Parathyroid adenoma (tissue), 2 donors: ENCODE measurements at regions not wholly inside any gene's neighbourhood (a gene's known extent, or its start where the extent isn't known, plus 50 kb on each side); places are given as distances from the start of the nearest gene placed in this dataset.

Experiments used
- H2AFZ ChIP-seq: fragments of 300-600 bp; sonication (generic); one replicate; pipeline ENCODE4 v1.7.0; 2017; ENCODE audit warnings: antibody characterized with exemption, mild to moderate bottlenecking
- H3K27ac ChIP-seq: fragments of 300-600 bp; sonication (generic); one replicate; pipeline ENCODE4 v1.7.0; 2017
- H3K27me3 ChIP-seq: fragments of 300-600 bp; sonication (generic); one replicate; pipeline ENCODE4 v1.7.0; 2017; ENCODE audit warnings: low read length; ENCODE audit not compliant: control insufficient read depth, insufficient read depth
- H3K36me3 ChIP-seq: fragments of 300-600 bp; sonication (generic); one replicate; pipeline ENCODE4 v1.7.0; 2017; ENCODE audit warnings: low read length; ENCODE audit not compliant: control insufficient read depth, insufficient read depth
- H3K4me1 ChIP-seq: fragments of 300-600 bp; sonication (generic); one replicate; pipeline ENCODE4 v1.7.0; 2017; ENCODE audit warnings: control low read depth
- H3K4me2 ChIP-seq: fragments of 300-600 bp; sonication (generic); one replicate; pipeline ENCODE4 v1.7.0; 2017; ENCODE audit warnings: low read length
- H3K4me3 ChIP-seq: fragments of 300-600 bp; sonication (generic); one replicate; pipeline ENCODE4 v1.7.0; 2017; ENCODE audit warnings: low read depth, low read length
- H3K79me2 ChIP-seq: fragments of 300-600 bp; sonication (generic); one replicate; pipeline ENCODE4 v1.7.0; 2017; ENCODE audit warnings: control low read depth
- H3K9ac ChIP-seq: fragments of 300-600 bp; sonication (generic); one replicate; pipeline ENCODE4 v1.7.0; 2017; ENCODE audit warnings: mild to moderate bottlenecking
- H3K9me3 ChIP-seq: fragments of 300-600 bp; sonication (generic); one replicate; pipeline ENCODE4 v1.7.0; 2017; ENCODE audit warnings: low read length; ENCODE audit not compliant: control insufficient read depth
- CTCF ChIP-seq: fragments of 300-600 bp; sonication (generic); IDR thresholded peaks from one replicate; pipeline ENCODE4 v1.7.0; 2017; ENCODE audit warnings: antibody characterized with exemption, mild to moderate bottlenecking
- donor health status: primary hyperparathyroidism.

DNA sequence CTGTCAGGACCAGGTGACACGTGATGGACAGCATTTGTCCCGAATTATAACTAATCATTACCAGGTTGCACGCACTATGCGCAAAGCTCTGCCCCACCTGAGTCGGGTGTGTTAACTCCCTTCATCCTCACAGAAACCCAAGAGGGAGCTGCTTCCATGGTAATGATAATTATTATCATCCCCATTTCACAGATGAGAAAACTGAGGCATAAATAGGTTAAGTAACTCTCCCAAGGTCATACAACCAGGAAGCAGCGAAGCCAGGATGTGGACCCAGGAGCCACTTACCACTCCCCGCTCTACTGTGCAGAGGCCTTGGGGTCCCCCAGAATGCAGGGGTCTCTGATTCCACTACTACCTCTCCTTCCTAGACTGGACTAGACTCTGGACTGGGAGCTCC is 76.7 kb upstream of the TARDBP start:
- no peak overlapping the region for H3K27ac ChIP-seq
- no peaks in the 10 kb centered on the region for H3K9me3 ChIP-seq
- H3K9ac ChIP-seq: no peak overlapping the region
- no peaks in the 10 kb centered on the region for H3K4me1 ChIP-seq
- H3K27me3 ChIP-seq: no peaks in the 10 kb centered on the region
- no peak for TF ChIP-seq CTCF
- H3K4me2 ChIP-seq: no peak overlapping the region
- no peaks in the 10 kb centered on the region for H3K79me2 ChIP-seq
- no peak overlapping the region for H2AFZ ChIP-seq
- no peaks in the 10 kb centered on the region for H3K36me3 ChIP-seq
- no peak overlapping the region for H3K4me3 ChIP-seq

DNA sequence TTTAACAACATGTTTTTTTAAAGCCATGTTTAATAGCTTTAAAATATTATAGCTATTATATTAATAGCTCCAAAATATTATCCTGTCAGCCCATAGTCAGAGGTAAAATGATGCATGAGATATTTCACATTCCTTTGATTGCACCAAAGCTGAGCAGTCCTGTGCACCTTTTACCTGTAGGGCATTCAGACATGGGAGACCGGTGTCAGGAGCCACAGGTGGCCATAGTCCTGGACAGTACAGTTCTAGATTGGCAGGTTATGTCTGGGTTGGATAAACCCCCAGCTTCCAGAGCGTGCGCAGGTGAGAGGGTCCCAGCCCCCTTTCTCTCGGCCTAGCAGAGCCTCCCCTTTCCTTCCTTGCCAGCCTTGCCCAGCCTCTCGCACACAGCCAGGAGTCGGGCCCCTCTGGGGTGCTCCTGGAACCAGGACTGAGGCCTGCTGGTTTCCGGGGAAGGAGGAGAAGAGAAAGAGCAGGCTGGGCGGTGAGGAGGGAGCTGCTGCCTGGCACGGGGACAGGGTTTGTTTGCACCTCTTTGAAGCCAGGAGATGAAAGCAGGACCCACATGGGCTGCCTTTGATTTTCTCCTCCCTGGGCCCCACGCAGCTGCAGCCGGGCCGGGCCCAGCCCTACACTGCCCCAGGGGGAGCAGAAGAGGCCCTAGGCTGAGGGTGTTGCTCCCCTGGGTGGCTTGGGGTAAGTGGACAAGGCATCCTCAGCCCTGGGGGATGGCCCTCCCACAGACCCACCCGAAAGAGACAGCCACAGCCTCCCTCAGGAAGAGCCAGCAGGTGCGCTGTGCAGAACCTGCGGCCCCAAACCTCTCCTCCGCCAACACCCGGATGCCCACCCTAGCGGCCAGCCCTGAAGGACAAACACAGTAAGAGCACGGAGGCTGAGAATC is 75.2 kb upstream of the TARDBP start:
- Histone ChIP-seq H3K9me3 (no peaks in the 10 kb centered on the region), H3K27ac (no peak overlapping the region), H3K79me2 (no peaks in the 10 kb centered on the region), H3K9ac (no peak overlapping the region), H3K4me1 (no peaks in the 10 kb centered on the region), H2AFZ (no peak overlapping the region), H3K36me3 (no peaks in the 10 kb centered on the region), H3K4me2 (no peak overlapping the region), H3K4me3 (no peak overlapping the region), H3K27me3 (no peaks in the 10 kb centered on the region)
- no peak for TF ChIP-seq CTCF

DNA sequence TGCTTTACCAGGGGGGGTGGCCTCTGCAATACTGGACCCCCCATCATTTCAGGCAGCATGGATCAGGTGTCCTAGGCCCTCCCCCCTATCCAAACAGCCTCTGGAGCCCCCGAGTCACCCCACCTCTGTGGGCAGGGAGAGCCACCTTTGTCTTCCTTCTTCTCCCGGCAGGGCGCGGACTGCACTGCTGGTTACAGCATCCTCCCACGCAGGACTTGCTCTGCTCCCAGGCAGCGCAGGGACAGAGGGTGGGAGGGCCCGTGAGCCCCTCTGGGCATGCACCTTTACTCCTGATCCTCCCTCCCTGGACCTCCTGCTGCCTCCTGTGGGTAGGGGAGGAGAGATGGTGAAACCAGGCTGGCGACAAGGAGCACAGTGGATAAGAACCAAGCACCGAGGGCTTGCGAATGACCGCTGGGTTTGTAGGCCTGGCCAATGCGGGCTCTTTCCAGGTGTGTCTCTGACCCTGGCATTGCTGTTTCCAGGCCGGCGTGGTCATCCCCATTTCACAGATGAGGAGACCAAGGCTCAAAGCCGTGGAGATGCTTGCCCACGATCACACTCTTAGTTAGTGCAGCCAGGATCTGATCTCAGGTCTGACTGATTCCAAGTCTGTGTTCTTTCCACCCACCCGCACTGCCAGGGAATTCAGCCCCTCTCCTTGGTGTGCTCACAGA is 73.6 kb upstream of the TARDBP start:
- H3K27me3 ChIP-seq: no peaks in the 10 kb centered on the region
- H3K4me3 ChIP-seq: no peak overlapping the region
- H2AFZ ChIP-seq: no peak overlapping the region
- TF ChIP-seq CTCF: no peak
- no peak overlapping the region for H3K9ac ChIP-seq
- H3K36me3 ChIP-seq: no peaks in the 10 kb centered on the region
- H3K4me1 ChIP-seq: no peaks in the 10 kb centered on the region
- no peaks in the 10 kb centered on the region for H3K79me2 ChIP-seq
- H3K4me2 ChIP-seq: no peak overlapping the region
- H3K27ac ChIP-seq: no peak overlapping the region
- no peaks in the 10 kb centered on the region for H3K9me3 ChIP-seq

DNA sequence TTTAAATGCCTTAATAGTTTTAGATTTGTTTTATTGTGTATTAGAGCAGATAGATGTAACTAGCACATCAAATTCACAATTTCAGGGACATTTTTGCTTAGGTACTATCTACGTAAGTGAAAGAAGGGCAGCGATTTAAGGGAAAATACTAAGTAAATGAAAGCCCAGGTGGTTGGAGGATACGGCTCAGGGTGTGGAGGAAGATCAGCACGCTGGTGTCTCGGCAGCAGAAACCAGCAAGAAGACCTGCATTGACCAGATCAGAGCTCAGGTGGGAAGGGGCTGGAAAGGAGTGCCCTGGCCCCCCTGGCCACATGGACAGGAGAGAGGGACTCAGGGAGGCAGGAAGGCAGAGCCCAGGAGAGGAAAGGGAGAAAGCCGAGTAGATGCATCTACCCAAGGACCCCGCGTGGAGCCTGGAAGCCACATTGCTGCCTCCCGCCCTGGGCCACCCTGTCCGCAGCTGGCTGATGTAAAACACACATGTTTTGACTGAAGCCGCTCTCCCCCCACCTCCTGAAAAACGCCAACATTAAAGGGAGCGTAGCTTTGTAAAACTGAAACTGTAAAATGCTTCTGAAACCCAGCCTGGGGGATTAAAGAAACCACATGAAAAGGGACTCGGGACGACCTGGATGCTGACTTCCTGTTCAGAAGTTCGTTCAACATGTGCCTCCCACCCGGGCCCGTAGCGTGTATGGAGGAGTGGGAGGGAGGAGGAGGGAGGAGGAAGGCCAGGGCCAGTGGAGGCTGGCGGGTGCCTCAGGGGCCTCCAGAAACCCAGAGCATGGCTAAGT is 72.6 kb upstream of the TARDBP start:
- Histone ChIP-seq H3K4me2 (no peak overlapping the region), H3K4me1 (no peaks in the 10 kb centered on the region), H3K9ac (no peak overlapping the region), H2AFZ (no peak overlapping the region), H3K4me3 (no peak overlapping the region), H3K9me3 (no peaks in the 10 kb centered on the region), H3K27ac (no peak overlapping the region), H3K27me3 (no peaks in the 10 kb centered on the region), H3K36me3 (no peaks in the 10 kb centered on the region), H3K79me2 (no peaks in the 10 kb centered on the region)
- no peak for TF ChIP-seq CTCF
